ENCODE measurements at regions not wholly inside any gene's neighbourhood (a gene's known extent, or its start where the extent isn't known, plus 50 kb on each side); places are given as distances from the start of the nearest gene placed in this dataset.

GRCh38 chr16:85550422-85550864, 62.7 kb upstream of the GSE1 start:
- no peaks in the 10 kb centered on the region for H3K36me3 ChIP-seq
- H3K27ac ChIP-seq = no peak overlapping the region
- intact Hi-C loops (cut with DNase I) = loop anchor here (10.0 kb wide), 1 partner anchor 126 kb away; no protein-coding TSS in a partner anchor
- no peak for TF ChIP-seq POLR2A (IDR thresholded peaks at IDR 0.05)
- TF ChIP-seq CTCF (IDR thresholded peaks at IDR 0.05) = no peak
- H3K4me1 ChIP-seq = peaks cover 0 to 5% of the 10 kb centered on the region in 2 donors
- no peaks in the 10 kb centered on the region for H3K27me3 ChIP-seq
- H3K4me3 ChIP-seq (replicated peaks in 1 of 3) = no peak overlapping the region
- H3K9me3 ChIP-seq = no peaks in the 10 kb centered on the region
- DNase-seq = no peak
- WGBS, 2 donors = 85 to 88% methylated on average over 11 to 14 of the region's 14 CpGs

GRCh38 chr16:85550953-85551924, 61.9 kb upstream of the GSE1 start:
- no peak for TF ChIP-seq CTCF (IDR thresholded peaks at IDR 0.05)
- TF ChIP-seq POLR2A (IDR thresholded peaks at IDR 0.05) = no peak
- no peak overlapping the region for H3K4me3 ChIP-seq (replicated peaks in 1 of 3)
- DNase-seq = no peak
- 85 to 87% methylated on average over 17 to 21 of the region's 25 CpGs for WGBS, 2 donors
- no peak overlapping the region for H3K27ac ChIP-seq
- H3K4me1 ChIP-seq = peaks cover 0 to 5% of the 10 kb centered on the region in 2 donors
- H3K9me3 ChIP-seq = no peaks in the 10 kb centered on the region
- H3K36me3 ChIP-seq = no peaks in the 10 kb centered on the region
- H3K27me3 ChIP-seq = no peaks in the 10 kb centered on the region
- intact Hi-C loops (cut with DNase I) = loop anchor here (10.0 kb wide), 1 partner anchor 126 kb away; no protein-coding TSS in a partner anchor

GRCh38 chr16:85552980-85553435, 60.1 kb upstream of the GSE1 start:
- 12 to 13% methylated on average over 10 to 18 of the region's 43 CpGs for whole genome bisulfite sequencing, 2 donors
- Histone ChIP-seq H3K4me3 (replicated peaks in 1 of 3) (peak overlapping the region in 2 of 3 donors; percentile 70 to 85), H3K27me3 (no peaks in the 10 kb centered on the region), H3K9me3 (no peaks in the 10 kb centered on the region), H3K36me3 (no peaks in the 10 kb centered on the region), H3K27ac (peak overlapping the region in 1 of 3 donors; percentile 96), H3K4me1 (peaks cover 11 to 16% of the 10 kb centered on the region in 2 donors)
- no peak for TF ChIP-seq POLR2A (IDR thresholded peaks at IDR 0.05)
- no peak for TF ChIP-seq CTCF (IDR thresholded peaks at IDR 0.05)
- no peak for DNase-seq
- intact Hi-C loops (cut with DNase I) = loop anchor here (10.0 kb wide), 1 partner anchor 128 kb away; no protein-coding TSS in a partner anchor

- peaks cover 17 to 22% of the 10 kb centered on the region in 2 donors for H3K4me1 ChIP-seq
- WGBS, 2 donors = 1% methylated on average over 18 to 34 of the region's 57 CpGs
Observed at GRCh38 chr16:85553436-85554113, 59.5 kb upstream of the GSE1 start.

More at GRCh38 chr16:85553436-85554113, 59.5 kb upstream of the GSE1 start:
- H3K27ac ChIP-seq = peak overlapping the region; percentile 84 to 96 (median 96)
- DNase-seq = peak; percentile 67 to 72
- H3K27me3 ChIP-seq = no peaks in the 10 kb centered on the region
- intact Hi-C loops (cut with DNase I) = loop anchor here (10.0 kb wide), 1 partner anchor 129 kb away; no protein-coding TSS in a partner anchor
- H3K36me3 ChIP-seq = no peaks in the 10 kb centered on the region
- no peaks in the 10 kb centered on the region for H3K9me3 ChIP-seq
- TF ChIP-seq CTCF (IDR thresholded peaks at IDR 0.05) = peak in 2 of 6 experiments; percentile 34 to 42
- TF ChIP-seq POLR2A (IDR thresholded peaks at IDR 0.05) = peak in 1 of 2 donors; percentile 55
- peak overlapping the region in 2 of 3 donors; percentile 70 to 85 for H3K4me3 ChIP-seq (replicated peaks in 1 of 3)

Data from thyroid gland (tissue), 4 donors.